BJ (cell line): ENCODE measurements at regions not wholly inside any gene's neighbourhood (a gene's known extent, or its start where the extent isn't known, plus 50 kb on each side); places are given as distances from the start of the nearest gene placed in this dataset.

Experiments
- CTCF ChIA-PET: fragments of 350-600 bp; formaldehyde crosslinking; extraction: SDS; loops from one replicate; lab custom pipeline; 2021; ENCODE audit warnings: antibody characterized with exemption, inconsistent platforms; lab: Yijun Ruan, JAX
- POLR2A ChIA-PET: fragments of 300-600 bp; sonication (Branson Sonifier 250); formaldehyde crosslinking; extraction: SDS; loops from one replicate; lab custom pipeline; 2021; ENCODE audit warnings: antibody characterized with exemption; lab: Charles Lee
- DNase-seq: peaks from one replicate; pipeline ENCODE4 v3.0.0-alpha.2; 2011; ENCODE audit warnings: low read depth
- H3K27me3 ChIP-seq: 2 replicates; pipeline ENCODE4 v1.6.0; 2011; ENCODE audit warnings: low read length; ENCODE audit not compliant: control insufficient read depth, insufficient read depth
- H3K36me3 ChIP-seq: 2 replicates; pipeline ENCODE4 v1.5.1; 2011; ENCODE audit warnings: low read length; ENCODE audit not compliant: control insufficient read depth, insufficient read depth
- H3K4me3 ChIP-seq: 2 replicates; pipeline ENCODE4 v1.5.1; 2011; ENCODE audit warnings: low read depth, mild to moderate bottlenecking, control low read depth, low read length
- TF ChIP-seq, protein P1 (sequence below): IDR thresholded peaks from 2 replicates; pipeline ENCODE4 v1.5.1; 2011; ENCODE audit warnings: low read depth, mild to moderate bottlenecking, control low read depth, inconsistent platforms, low read length, moderate library complexity; ENCODE audit not compliant: insufficient read depth

DNA sequence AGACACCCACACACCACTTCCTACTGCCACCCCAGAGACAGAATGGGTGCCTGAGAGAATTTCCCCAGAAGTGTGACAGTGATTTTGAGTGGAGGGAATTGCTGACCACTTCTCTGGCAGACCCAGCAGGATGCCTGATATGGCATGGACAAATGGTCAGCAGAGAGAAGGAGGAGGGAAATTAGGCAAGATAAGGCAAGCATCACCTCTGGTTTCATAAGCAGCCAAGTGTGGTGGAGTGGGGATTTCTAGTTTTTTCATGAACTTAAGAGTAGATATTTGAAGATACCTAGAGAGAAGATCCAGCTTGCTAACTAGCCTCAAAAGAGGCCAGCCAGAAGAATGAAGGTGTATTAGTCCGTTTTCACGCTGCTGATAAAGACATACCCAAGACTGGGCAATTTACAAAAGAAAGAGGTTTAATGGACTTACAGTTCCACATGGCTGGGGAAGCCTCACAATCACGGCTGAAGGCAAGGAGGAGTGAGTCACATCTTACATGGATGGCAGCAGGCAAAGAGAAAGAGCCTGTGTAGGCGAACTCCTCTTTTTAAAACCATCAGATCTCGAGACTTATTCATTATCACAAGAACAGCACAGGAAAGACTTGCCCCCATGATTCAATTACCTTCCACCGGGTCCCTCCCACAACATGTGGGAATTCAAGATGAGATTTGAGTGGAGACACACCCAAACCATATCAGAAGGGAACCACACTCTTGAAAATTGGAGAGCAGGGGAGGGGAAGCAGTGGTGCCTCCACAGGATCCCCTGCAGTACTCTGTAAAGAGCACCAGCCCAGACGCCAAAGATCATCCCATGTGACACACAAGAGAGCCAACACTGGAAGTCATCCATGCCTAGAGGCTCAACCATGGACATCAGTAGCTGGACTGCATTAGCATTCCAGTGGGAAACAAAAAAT is 64.2 kb downstream of the RBM43 start:
- POLR2A ChIA-PET = no interaction called here
- H3K27me3 ChIP-seq = no peaks in the 10 kb centered on the region
- no peak for DNase-seq
- no peak overlapping the region for H3K4me3 ChIP-seq
- TF ChIP-seq, protein P1, sequence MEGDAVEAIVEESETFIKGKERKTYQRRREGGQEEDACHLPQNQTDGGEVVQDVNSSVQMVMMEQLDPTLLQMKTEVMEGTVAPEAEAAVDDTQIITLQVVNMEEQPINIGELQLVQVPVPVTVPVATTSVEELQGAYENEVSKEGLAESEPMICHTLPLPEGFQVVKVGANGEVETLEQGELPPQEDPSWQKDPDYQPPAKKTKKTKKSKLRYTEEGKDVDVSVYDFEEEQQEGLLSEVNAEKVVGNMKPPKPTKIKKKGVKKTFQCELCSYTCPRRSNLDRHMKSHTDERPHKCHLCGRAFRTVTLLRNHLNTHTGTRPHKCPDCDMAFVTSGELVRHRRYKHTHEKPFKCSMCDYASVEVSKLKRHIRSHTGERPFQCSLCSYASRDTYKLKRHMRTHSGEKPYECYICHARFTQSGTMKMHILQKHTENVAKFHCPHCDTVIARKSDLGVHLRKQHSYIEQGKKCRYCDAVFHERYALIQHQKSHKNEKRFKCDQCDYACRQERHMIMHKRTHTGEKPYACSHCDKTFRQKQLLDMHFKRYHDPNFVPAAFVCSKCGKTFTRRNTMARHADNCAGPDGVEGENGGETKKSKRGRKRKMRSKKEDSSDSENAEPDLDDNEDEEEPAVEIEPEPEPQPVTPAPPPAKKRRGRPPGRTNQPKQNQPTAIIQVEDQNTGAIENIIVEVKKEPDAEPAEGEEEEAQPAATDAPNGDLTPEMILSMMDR = no peak
- no peaks in the 10 kb centered on the region for H3K36me3 ChIP-seq
- CTCF ChIA-PET = no interaction called here

DNA sequence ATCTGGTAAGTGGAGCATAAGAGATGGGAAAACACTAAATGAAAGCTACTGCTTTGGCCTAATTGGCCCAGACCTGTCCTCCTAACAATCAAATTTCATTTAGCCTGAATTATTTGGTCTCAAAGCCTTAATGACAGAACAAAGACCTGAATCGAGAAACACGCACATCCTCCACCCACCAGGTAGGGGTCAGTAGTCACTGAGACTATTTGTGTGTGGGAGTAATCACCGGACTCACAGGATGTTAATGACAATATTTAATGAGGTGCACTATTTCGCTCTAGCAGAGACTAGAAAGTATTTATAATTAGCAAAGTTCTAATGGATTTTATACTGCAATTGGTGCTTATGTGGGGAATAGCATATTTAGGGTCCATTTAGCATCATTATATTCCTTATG is 68.1 kb downstream of the RBM43 start:
- DNase-seq = no peak
- ChIA-PET CTCF (no interaction called here), POLR2A (no interaction called here)
- H3K27me3 ChIP-seq = no peaks in the 10 kb centered on the region
- TF ChIP-seq, protein P1 = no peak
- no peaks in the 10 kb centered on the region for H3K36me3 ChIP-seq
- H3K4me3 ChIP-seq = no peak overlapping the region

DNA sequence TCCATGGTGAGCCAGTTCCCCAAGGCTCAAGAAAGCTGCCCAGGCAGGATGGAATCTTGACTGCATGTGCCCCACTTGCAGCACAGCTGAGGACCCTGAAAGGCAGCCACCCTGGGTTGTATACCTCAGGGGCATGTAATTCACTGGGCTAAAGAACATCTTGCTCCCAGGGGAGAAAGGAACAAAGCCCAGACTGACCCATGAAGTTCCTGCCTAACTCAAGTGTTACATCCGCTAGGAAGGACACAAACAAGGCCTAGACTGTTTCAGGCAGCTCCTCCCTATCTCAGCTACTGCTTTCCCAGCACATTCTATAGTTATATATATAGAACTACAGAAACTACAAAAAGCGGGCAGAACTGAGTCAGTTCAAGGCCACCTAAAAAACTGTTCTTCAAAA is 69.0 kb downstream of the RBM43 start:
- TF ChIP-seq, protein P1 = no peak
- no peak for DNase-seq
- no peaks in the 10 kb centered on the region for H3K27me3 ChIP-seq
- H3K36me3 ChIP-seq = no peaks in the 10 kb centered on the region
- ChIA-PET CTCF (no interaction called here), POLR2A (interaction anchor here (0.6 kb wide), 1 partner anchor 717 kb away, joined by 4 read pairs; no protein-coding TSS in a partner anchor)
- no peak overlapping the region for H3K4me3 ChIP-seq

DNA sequence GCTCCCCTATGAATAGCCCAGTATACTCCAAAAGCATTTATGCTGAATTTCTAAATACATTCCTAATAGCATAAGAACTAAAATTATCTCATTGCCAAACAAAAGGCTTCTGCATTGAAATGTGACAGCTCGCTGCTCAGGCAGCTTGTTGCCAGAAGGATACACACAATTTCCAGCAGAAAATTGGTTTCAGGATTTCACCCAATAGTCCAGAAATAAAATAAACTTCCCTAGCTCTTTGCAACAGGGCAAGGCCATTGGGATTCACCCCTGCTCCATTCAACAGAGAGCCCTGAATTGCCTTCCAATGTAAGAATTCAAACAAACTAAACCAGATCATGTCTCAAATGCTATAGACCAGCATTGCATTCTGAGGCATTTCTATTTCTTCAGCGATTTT is 70.7 kb downstream of the RBM43 start:
- DNase-seq = no peak
- H3K4me3 ChIP-seq = no peak overlapping the region
- ChIA-PET POLR2A (interaction anchor here (0.6 kb wide), 1 partner anchor 820 kb away, joined by 3 read pairs; no protein-coding TSS in a partner anchor), CTCF (interaction anchor here (1.7 kb wide), 1 partner anchor 14 kb away, joined by 5 read pairs; no protein-coding TSS in a partner anchor)
- no peaks in the 10 kb centered on the region for H3K27me3 ChIP-seq
- TF ChIP-seq, protein P1 = no peak
- H3K36me3 ChIP-seq = no peaks in the 10 kb centered on the region

DNA sequence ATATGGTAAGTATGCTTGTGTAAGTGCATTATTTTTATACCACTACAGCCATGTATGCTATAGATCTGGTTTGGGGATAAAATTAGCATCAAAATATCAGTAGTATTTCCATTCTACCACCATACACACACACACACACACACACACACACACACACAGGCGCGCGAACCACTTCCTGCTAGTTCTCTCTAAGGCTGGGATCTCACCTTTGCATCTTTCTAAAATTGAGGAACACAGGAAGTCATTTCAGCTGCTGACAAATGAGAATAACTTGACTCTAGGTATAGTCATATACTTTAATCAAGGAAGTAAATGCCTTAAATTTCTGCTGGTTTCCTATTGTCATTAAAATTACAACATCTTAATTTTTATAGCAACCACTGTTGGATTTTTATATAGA is 72.5 kb downstream of the RBM43 start:
- ChIA-PET CTCF (no interaction called here), POLR2A (no interaction called here)
- TF ChIP-seq, protein P1 = no peak
- DNase-seq = no peak
- Histone ChIP-seq H3K27me3 (no peaks in the 10 kb centered on the region), H3K4me3 (no peak overlapping the region), H3K36me3 (no peaks in the 10 kb centered on the region)
